ENCODE measurements at regions not wholly inside any gene's neighbourhood (a gene's known extent, or its start where the extent isn't known, plus 50 kb on each side); places are given as distances from the start of the nearest gene placed in this dataset.

- no peaks in the 10 kb centered on the region for H3K36me3 ChIP-seq (ENCODE audit: low read depth, missing control alignments)
- no peaks in the 10 kb centered on the region for H3K4me1 ChIP-seq
- no peaks in the 10 kb centered on the region for H3K27me3 ChIP-seq
- H3K27ac ChIP-seq, result no peak overlapping the region
- intact Hi-C loops (cut with DNase I; ENCODE audit: low total_unique reads), result no loop called here
- no peak for DNase-seq
- H3K4me3 ChIP-seq, result peak overlapping the region; percentile 8 to 36
- TF ChIP-seq, protein P1, sequence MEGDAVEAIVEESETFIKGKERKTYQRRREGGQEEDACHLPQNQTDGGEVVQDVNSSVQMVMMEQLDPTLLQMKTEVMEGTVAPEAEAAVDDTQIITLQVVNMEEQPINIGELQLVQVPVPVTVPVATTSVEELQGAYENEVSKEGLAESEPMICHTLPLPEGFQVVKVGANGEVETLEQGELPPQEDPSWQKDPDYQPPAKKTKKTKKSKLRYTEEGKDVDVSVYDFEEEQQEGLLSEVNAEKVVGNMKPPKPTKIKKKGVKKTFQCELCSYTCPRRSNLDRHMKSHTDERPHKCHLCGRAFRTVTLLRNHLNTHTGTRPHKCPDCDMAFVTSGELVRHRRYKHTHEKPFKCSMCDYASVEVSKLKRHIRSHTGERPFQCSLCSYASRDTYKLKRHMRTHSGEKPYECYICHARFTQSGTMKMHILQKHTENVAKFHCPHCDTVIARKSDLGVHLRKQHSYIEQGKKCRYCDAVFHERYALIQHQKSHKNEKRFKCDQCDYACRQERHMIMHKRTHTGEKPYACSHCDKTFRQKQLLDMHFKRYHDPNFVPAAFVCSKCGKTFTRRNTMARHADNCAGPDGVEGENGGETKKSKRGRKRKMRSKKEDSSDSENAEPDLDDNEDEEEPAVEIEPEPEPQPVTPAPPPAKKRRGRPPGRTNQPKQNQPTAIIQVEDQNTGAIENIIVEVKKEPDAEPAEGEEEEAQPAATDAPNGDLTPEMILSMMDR (IDR thresholded peaks at IDR 0.05), result no peak
- no peak for TF ChIP-seq POLR2A (IDR thresholded peaks at IDR 0.05)
- 36 to 67% methylated on average over 8 to 9 of the region's 9 CpGs for WGBS, 2 donors
- no peaks in the 10 kb centered on the region for H3K9me3 ChIP-seq
Measured at GRCh38 chr2:128690869-128691268, 372.2 kb upstream of the HS6ST1 start.

- TF ChIP-seq, protein P1 (IDR thresholded peaks at IDR 0.05), result no peak
- no peak for TF ChIP-seq POLR2A (IDR thresholded peaks at IDR 0.05)
- WGBS, 2 donors, result 73 to 79% methylated on average over 6 of the region's 6 CpGs
- no peaks in the 10 kb centered on the region for H3K9me3 ChIP-seq
- no peaks in the 10 kb centered on the region for H3K27me3 ChIP-seq
- H3K36me3 ChIP-seq (ENCODE audit: low read depth, missing control alignments), result no peaks in the 10 kb centered on the region
- no peak overlapping the region for H3K4me3 ChIP-seq
- intact Hi-C loops (cut with DNase I; ENCODE audit: low total_unique reads), result no loop called here
- H3K27ac ChIP-seq, result no peak overlapping the region
- DNase-seq, result no peak
- H3K4me1 ChIP-seq, result no peaks in the 10 kb centered on the region
Measured at GRCh38 chr2:128691526-128691925, 372.9 kb upstream of the HS6ST1 start.

DNA sequence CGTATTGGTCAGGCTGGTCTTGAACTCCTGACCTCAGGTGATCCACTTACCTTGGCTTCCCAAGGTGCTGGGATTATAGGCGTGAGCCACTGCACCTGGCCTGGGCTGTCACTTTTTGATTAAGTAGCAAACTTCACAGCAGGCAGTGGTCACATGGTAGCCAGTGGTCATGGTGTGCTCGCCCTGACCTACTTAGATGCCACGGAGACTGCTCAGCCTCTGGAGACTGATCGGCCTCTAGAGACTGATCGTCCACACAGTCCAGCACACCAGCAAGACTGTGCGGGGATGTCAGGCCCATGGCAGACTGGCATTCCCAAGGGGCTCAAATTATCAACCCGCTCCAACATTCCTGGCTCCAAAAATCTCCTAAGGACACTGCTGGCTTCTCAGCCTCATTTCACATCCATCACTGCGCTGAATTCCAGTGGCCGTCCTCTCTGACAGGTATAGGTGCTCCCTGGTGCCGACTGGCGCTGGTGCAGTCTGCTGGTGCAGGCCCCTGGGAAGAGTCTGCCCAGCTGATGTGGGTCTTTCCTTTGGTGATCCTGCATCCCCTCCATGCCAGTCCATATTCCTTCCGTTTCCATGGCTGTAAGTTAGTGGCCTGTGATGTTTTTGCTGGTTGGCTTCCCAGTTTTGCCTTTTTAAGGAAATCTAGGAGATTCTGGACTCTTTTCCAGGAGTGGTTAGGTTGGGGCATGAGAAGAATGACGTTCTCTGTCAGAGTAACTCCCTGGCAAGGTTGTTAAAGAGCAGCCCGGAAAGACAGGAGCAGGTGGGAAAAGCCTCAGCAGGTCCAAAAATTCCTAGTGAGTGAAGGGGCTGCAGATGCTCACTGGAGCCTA, 374.5 kb upstream of the HS6ST1 start:
- Histone ChIP-seq H3K4me3 (no peak overlapping the region), H3K36me3 (ENCODE audit: low read depth, missing control alignments) (no peaks in the 10 kb centered on the region), H3K4me1 (no peaks in the 10 kb centered on the region), H3K27me3 (no peaks in the 10 kb centered on the region), H3K27ac (no peak overlapping the region), H3K9me3 (no peaks in the 10 kb centered on the region)
- WGBS, 2 donors, result 73 to 83% methylated on average over 10 to 15 of the region's 15 CpGs
- no peak for DNase-seq
- intact Hi-C loops (cut with DNase I; ENCODE audit: low total_unique reads), result no loop called here
- no peak for TF ChIP-seq POLR2A (IDR thresholded peaks at IDR 0.05)
- TF ChIP-seq, protein P1 (IDR thresholded peaks at IDR 0.05), result no peak

DNA sequence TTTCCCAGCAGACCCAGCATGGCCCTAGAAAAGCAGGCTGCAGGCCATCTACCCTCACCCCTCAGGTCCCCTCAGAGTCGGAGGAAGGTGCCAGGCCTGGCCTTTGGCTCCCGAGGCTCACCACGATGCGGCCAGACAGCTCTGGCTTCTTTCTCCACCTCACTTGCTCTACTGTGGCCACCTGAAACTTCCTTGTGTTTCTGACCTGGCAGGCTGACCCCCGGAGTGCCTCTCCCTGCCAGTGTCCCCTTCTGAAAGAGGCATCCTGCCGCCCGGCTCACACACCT, 375.0 kb upstream of the HS6ST1 start:
- Histone ChIP-seq H3K4me3 (no peak overlapping the region), H3K27ac (no peak overlapping the region), H3K27me3 (no peaks in the 10 kb centered on the region), H3K36me3 (ENCODE audit: low read depth, missing control alignments) (no peaks in the 10 kb centered on the region), H3K4me1 (no peaks in the 10 kb centered on the region), H3K9me3 (no peaks in the 10 kb centered on the region)
- no peak for DNase-seq
- intact Hi-C loops (cut with DNase I; ENCODE audit: low total_unique reads), result no loop called here
- WGBS, 2 donors, result 78 to 80% methylated on average over 7 of the region's 7 CpGs
- TF ChIP-seq, protein P1 (IDR thresholded peaks at IDR 0.05), result no peak

DNA sequence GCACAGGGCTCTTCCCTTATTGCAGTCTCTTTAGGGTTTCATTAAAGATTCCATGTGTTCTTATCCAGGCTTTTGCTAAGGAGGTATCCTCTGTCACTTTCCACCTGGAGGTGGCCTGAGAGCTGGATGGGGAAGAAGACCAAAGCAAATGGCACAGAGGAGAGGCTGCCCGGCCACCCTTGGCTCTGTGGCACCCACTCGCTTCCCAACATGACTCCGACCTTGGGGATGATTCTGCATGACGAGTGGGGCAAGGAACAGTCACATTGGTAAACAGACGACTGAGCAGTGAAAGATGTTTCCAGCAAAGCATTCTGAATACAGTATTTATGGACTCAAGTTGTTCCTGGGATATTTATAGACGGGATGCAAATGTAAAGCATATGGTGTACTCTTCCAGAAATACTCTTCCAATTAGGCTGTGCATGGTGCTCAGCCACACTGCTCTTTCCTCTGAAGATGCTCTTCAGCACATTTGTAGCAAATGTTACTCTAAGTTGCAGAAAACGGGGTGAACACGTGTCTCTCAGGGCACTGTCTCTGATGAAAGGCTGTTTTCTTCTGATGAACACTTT, 377.1 kb upstream of the HS6ST1 start:
- intact Hi-C loops (cut with DNase I; ENCODE audit: low total_unique reads), result no loop called here
- no peaks in the 10 kb centered on the region for H3K9me3 ChIP-seq
- 72 to 85% methylated on average over 8 of the region's 8 CpGs for WGBS, 2 donors
- H3K4me3 ChIP-seq, result no peak overlapping the region
- H3K4me1 ChIP-seq, result no peaks in the 10 kb centered on the region
- no peaks in the 10 kb centered on the region for H3K27me3 ChIP-seq
- TF ChIP-seq POLR2A (IDR thresholded peaks at IDR 0.05), result no peak
- TF ChIP-seq, protein P1 (IDR thresholded peaks at IDR 0.05), result no peak
- no peak for DNase-seq
- no peak overlapping the region for H3K27ac ChIP-seq
- no peaks in the 10 kb centered on the region for H3K36me3 ChIP-seq (ENCODE audit: low read depth, missing control alignments)

All from testis (tissue), 2 donors.